OCI-LY7 (cell line): ENCODE measurements at regions not wholly inside any gene's neighbourhood (a gene's known extent, or its start where the extent isn't known, plus 50 kb on each side); places are given as distances from the start of the nearest gene placed in this dataset.

Source experiments
- BruUV-seq: library from RNA; stranded (reverse); fragments of 400-500 nt; replicated peaks from 2 replicates; lab custom pipeline; 2021; lab: Mats Ljungman, UMichigan
- CTCF ChIA-PET: fragments of 300-600 bp; sonication (Branson Sonifier 250); formaldehyde crosslinking; loops from one replicate; lab custom pipeline; 2022; ENCODE audit warnings: antibody characterized with exemption; ENCODE audit not compliant: unreplicated experiment; lab: Charles Lee
- POLR2A ChIA-PET: fragments of 300-600 bp; sonication (Branson Sonifier 250); formaldehyde crosslinking; loops from one replicate; lab custom pipeline; 2022; ENCODE audit warnings: antibody characterized with exemption; lab: Charles Lee
- DNase-seq: peaks from one replicate; pipeline ENCODE4 v3.0.0-alpha.2; 2015; ENCODE audit warnings: low spot score
- H2AFZ ChIP-seq: fragments of 200-600 bp; sonication (generic), shearing (Covaris generic); 2 replicates; pipeline ENCODE4 v1.6.1; 2014; ENCODE audit warnings: mild to moderate bottlenecking, antibody characterized with exemption, low read length, moderate library complexity
- H3K27ac ChIP-seq: fragments of 200-600 bp; sonication (generic); 2 replicates; pipeline ENCODE4 v1.5.1; 2014; ENCODE audit warnings: mixed run types, low read depth, mild to moderate bottlenecking, moderate library complexity, low read length, inconsistent platforms; ENCODE audit not compliant: poor library complexity, severe bottlenecking
- H3K36me3 ChIP-seq: fragments of 200-600 bp; sonication (generic); 2 replicates; pipeline ENCODE4 v1.6.1; 2014; ENCODE audit warnings: mild to moderate bottlenecking, antibody characterized with exemption, low read length, moderate library complexity, mixed read lengths; ENCODE audit not compliant: insufficient read depth
- H3K4me1 ChIP-seq: fragments of 200-600 bp; sonication (generic); 2 replicates; pipeline ENCODE4 v1.5.1; 2014; ENCODE audit warnings: mild to moderate bottlenecking, low read length; ENCODE audit not compliant: insufficient read depth, poor library complexity, severe bottlenecking
- H3K4me2 ChIP-seq: fragments of 200-600 bp; sonication (generic); 2 replicates; pipeline ENCODE4 v1.6.1; 2014; ENCODE audit warnings: mild to moderate bottlenecking, low read length
- H3K4me3 ChIP-seq: fragments of 200-600 bp; sonication (generic); 2 replicates; pipeline ENCODE4 v1.5.1; 2014; ENCODE audit warnings: mild to moderate bottlenecking, low read depth, low read length; ENCODE audit not compliant: poor library complexity, severe bottlenecking
- H3K79me2 ChIP-seq: fragments of 200-600 bp; sonication (generic); 2 replicates; pipeline ENCODE4 v1.6.1; 2016; ENCODE audit warnings: low read depth, mild to moderate bottlenecking, low read length, moderate library complexity, mixed read lengths; ENCODE audit not compliant: insufficient read depth
- H3K9me2 ChIP-seq: fragments of 200-600 bp; sonication (generic); 2 replicates; pipeline ENCODE4 v1.6.1; 2016; ENCODE audit warnings: mild to moderate bottlenecking, low read length, mixed read lengths; ENCODE audit not compliant: insufficient read depth
- H3K9me3 ChIP-seq: fragments of 200-600 bp; sonication (generic); 2 replicates; pipeline ENCODE4 v1.6.1; 2014; ENCODE audit warnings: mild to moderate bottlenecking, mixed run types, low read length, mixed read lengths
- H4K20me1 ChIP-seq: fragments of 200-600 bp; sonication (generic); 2 replicates; pipeline ENCODE4 v1.6.1; 2014; ENCODE audit warnings: mild to moderate bottlenecking, antibody characterized with exemption, low read length, moderate library complexity, mixed read lengths; ENCODE audit not compliant: insufficient read depth
- CTCF ChIP-seq: fragments of 200-600 bp; sonication (generic); conservative IDR thresholded peaks from 2 replicates; pipeline ENCODE4 v1.5.1; 2014; ENCODE audit warnings: mild to moderate bottlenecking, antibody characterized with exemption, low read length, moderate library complexity, mixed read lengths
- EZH2phosphoT487 ChIP-seq: fragments of 200-600 bp; sonication (generic); IDR thresholded peaks from 2 replicates; pipeline ENCODE4 v1.6.1; 2018; ENCODE audit warnings: low read depth, borderline replicate concordance, mild to moderate bottlenecking, mixed run types, antibody characterized with exemption, low read length, moderate library complexity, mixed read lengths
- intact Hi-C: fragments of 100-400 bp; cut with micrococcal nuclease; formaldehyde crosslinking; loops from one replicate; pipeline ENCODE4 v1.10.0; 2022; ENCODE audit not compliant: unreplicated experiment

GRCh38 chr10:29857843-29858701 lies 201.3 kb downstream of the JCAD start:
- CTCF ChIA-PET, result no interaction called here
- TF ChIP-seq CTCF, result no peak
- no peak for TF ChIP-seq EZH2phosphoT487
- Histone ChIP-seq H3K4me3 (no peak overlapping the region), H3K79me2 (no peaks in the 10 kb centered on the region), H3K9me2 (no peaks in the 10 kb centered on the region), H3K9me3 (no peaks in the 10 kb centered on the region), H2AFZ (no peak overlapping the region), H3K36me3 (no peaks in the 10 kb centered on the region), H4K20me1 (no peaks in the 10 kb centered on the region), H3K4me1 (no peaks in the 10 kb centered on the region), H3K27ac (no peak overlapping the region), H3K4me2 (no peak overlapping the region)
- intact Hi-C loops, result no loop called here
- BruUV-seq, result no TSS peak
- POLR2A ChIA-PET, result no interaction called here
- DNase-seq, result no peak

- no peak for DNase-seq
- Histone ChIP-seq H3K4me3 (no peak overlapping the region), H2AFZ (no peak overlapping the region), H4K20me1 (no peaks in the 10 kb centered on the region), H3K4me1 (no peaks in the 10 kb centered on the region), H3K4me2 (no peak overlapping the region), H3K9me2 (no peaks in the 10 kb centered on the region), H3K27ac (no peak overlapping the region), H3K9me3 (no peaks in the 10 kb centered on the region), H3K36me3 (no peaks in the 10 kb centered on the region), H3K79me2 (no peaks in the 10 kb centered on the region)
- ChIA-PET POLR2A (no interaction called here), CTCF (no interaction called here)
- BruUV-seq, result no TSS peak
- TF ChIP-seq CTCF (no peak), EZH2phosphoT487 (no peak)
- intact Hi-C loops, result no loop called here
Measured at GRCh38 chr10:29856295-29856694, 203.1 kb downstream of the JCAD start.

DNA sequence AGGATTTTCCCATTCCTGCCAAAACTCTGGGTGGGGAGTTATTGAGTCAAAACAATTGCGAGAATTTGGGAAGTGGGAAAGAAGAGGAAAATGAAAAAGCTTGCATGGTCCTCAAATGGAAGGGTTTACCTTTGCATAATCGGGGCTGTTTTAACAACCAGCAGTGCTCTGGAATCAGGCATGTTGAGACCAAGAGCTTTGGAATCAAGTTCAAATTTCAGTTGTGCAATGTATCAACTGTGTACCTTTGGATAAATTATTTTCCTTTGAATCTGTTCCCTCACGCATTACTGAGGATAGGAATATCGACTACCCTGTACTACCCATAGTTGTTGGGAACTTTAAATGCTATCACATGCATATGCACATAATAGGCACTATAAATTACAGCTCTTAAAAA lies 205.5 kb downstream of the JCAD start:
- DNase-seq, result no peak
- H3K9me3 ChIP-seq, result no peaks in the 10 kb centered on the region
- no peak overlapping the region for H2AFZ ChIP-seq
- H3K4me2 ChIP-seq, result no peak overlapping the region
- POLR2A ChIA-PET, result interaction anchor here (0.6 to 1.1 kb wide), 2 partner anchors 14 to 889 kb away, joined by 3 read pairs; no protein-coding TSS in a partner anchor
- H3K4me1 ChIP-seq, result no peaks in the 10 kb centered on the region
- no peaks in the 10 kb centered on the region for H3K9me2 ChIP-seq
- no peak overlapping the region for H3K4me3 ChIP-seq
- CTCF ChIA-PET, result no interaction called here
- TF ChIP-seq EZH2phosphoT487 (no peak), CTCF (no peak)
- no peaks in the 10 kb centered on the region for H4K20me1 ChIP-seq
- no peaks in the 10 kb centered on the region for H3K79me2 ChIP-seq
- no peaks in the 10 kb centered on the region for H3K36me3 ChIP-seq
- BruUV-seq, result no TSS peak
- intact Hi-C loops, result no loop called here
- H3K27ac ChIP-seq, result no peak overlapping the region
